HK-2 (cell line): ENCODE measurements at regions not wholly inside any gene's neighbourhood (a gene's known extent, or its start where the extent isn't known, plus 50 kb on each side); places are given as distances from the start of the nearest gene placed in this dataset.
A peak's percentile ranks its signal among the peaks of the same experiment; 100 is the strongest.
"Not testable (repeated sequence)": the region's sequence is repeated elsewhere in the genome, so short reads cannot be mapped to it uniquely, and the experiment has no call there.

Experiments used
- DNase-seq: peaks from one replicate; pipeline ENCODE4 v3.0.0-alpha.2; 2018; ENCODE audit not compliant: unreplicated experiment

DNA sequence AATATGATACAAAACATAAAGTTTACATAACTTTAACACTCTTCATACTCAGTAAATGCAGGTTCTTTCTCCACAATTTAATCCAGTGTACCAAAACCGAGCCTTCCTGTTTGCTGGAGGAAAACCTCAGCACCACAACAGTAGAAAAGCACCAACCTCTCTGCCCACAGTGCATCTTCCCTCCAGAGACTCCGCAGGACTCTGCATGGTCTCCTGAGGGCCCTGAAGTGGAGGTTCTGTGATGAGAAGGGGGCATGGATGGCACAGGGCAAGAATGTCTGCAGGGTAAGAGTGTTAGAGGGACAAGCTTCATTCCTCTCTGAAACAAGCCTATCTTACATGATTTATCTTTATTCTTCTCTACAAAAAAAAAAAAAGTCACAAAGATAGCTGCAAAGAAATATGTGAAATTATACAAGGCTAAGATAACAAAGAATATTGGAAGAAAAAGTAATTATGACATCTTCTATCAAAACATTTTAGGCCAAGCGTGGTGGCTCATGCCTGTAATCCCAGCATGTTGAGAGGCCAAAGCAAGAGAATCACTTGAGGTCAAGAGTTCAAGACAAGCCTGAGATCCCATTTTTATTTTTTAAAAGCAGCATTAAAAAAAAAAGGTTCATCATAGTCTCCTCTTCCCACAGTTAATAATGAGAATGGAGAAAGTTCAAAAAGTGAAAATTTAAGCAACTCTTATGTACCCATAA lies 102.0 kb downstream of the VPREB1 start:
- DNase-seq, result no peak

- DNase-seq, result no peak
Measured at GRCh38 chr22:22348127-22348814, 103.7 kb downstream of the VPREB1 start.

GRCh38 chr22:22348815-22349454 lies 104.3 kb downstream of the VPREB1 start:
- no peak for DNase-seq

- DNase-seq, result no peak
Measured at GRCh38 chr22:22349455-22349836, 104.9 kb downstream of the VPREB1 start.

- DNase-seq, result no peak
Measured at GRCh38 chr22:22351366-22351765, 106.8 kb downstream of the VPREB1 start.

- DNase-seq, result no peak
Measured at GRCh38 chr22:22352371-22352999, 107.9 kb downstream of the VPREB1 start.

GRCh38 chr22:22355096-22355834 lies 110.7 kb downstream of the VPREB1 start:
- no peak for DNase-seq

DNA sequence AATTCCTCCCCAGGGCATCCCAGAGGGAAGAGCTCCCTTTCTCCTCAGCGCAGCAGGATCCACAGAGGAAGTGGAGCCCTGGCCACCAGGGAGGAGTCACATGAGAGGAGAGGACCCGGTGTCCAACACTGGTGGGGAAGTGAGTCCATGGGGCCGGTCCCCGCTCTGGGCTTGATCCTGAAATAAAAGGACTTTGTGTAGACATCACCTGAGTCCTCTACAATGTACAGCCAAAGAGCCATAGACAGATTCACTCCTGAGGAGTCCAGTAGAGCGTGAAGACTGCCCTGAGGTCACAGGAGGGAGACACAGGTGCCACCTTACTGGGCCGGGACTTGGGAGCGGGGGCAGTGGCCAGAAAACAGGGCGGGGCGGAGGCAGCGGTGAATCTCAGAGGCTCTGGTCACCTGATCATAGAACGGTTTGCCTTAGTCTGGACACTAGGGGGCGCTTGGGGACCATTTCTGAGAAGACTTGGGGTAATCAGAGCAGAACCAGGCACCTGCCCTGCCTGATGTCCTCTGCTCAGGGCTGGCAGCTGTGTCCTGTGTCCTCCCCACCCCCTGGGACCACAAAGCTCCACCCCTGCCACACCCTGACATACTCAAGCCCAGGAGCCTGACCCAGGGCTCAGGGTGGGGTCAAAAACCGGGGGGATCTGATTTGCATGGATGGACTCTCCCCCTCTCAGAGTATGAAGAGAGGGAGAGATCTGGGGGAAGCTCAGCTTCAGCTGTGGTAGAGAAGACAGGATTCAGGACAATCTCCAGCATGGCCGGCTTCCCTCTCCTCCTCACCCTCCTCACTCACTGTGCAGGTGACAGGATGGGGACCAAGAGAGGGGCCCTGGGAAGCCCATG lies 112.7 kb downstream of the VPREB1 start:
- DNase-seq, result peak; percentile 78

- no peak for DNase-seq
Measured at GRCh38 chr22:22358152-22358551, 113.6 kb downstream of the VPREB1 start.

- DNase-seq, result no peak
Measured at GRCh38 chr22:22358686-22359085, 114.1 kb downstream of the VPREB1 start.

GRCh38 chr22:22359465-22359864 lies 114.9 kb downstream of the VPREB1 start:
- no peak for DNase-seq

DNA sequence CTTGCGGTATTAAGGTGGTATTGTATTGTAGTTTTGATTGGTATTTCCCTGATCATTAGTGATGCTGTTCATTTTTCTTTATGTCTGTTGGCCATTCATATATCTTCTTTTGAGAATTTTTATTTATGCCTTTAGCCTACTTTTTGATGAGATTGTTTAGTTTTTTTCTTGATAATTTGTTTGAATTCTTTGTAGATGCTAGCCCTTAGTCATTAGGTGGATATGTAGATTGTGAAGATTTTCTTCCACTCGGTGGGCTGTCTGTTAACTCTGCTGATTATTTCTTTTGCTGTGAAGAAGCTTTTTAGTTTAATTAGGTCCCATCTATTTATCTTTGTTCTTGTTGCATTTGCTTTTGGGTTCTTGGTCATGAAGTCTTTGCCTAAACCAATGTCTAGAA lies 115.4 kb downstream of the VPREB1 start:
- no peak for DNase-seq

DNA sequence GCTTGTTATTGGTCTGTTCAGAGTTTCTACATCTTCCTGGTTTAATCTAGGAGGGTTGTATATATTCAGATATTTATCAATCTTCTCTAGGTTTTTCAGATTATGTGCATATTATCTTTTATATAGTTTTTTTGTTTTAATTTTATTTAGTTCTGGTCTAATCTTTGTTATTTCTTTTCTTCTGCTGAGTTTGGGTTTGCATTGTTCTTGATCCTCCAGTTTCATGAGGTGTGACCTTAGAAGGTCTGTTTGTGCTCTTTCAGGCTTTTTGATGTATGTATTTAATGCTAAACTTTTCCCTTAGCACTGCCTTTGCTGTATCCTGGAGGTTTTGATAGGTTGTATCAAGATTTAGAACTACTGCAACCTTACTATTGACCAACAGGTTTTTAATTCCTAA lies 117.7 kb downstream of the VPREB1 start:
- no peak for DNase-seq

GRCh38 chr22:22362936-22363335 lies 118.3 kb downstream of the VPREB1 start:
- DNase-seq, result no peak

DNA sequence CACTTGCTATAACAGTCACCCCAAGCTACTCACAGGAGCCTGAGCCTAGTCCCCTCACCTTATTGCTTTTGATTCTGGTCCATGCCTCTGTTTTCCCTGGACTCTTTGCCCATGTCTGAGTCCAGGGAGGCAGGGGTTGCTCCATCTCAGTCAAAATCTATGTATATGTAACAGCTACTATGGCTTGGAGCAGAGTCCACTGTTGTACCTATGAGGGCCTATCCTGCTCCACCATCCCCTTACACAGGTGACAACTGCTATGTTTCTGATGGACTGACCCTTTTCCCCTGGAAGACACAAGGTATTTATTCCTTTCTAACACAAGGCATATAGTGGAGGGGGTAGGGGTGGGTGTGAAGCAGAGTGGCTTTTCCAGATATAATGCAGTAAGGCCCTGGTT lies 119.6 kb downstream of the VPREB1 start:
- DNase-seq, result no peak

DNA sequence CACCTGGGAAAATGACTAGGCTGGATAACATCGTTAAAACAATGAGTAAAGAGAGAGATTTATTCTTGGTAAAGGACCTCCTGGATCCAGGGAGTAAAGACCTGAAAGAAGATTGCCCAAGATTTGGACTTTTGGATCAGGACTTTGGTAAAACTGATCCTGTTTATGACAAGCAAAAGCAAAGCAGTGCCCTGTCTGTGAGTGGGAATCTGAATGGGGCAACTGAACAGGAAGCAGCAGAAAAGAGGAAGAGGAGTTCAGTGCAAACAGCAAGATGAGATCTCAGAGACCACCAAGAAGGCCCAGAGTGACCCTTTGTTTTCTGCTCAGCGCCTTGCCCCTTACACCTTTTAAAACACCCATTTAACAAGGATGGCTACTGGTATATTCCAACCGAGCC lies 122.0 kb downstream of the VPREB1 start:
- DNase-seq, result no peak

DNA sequence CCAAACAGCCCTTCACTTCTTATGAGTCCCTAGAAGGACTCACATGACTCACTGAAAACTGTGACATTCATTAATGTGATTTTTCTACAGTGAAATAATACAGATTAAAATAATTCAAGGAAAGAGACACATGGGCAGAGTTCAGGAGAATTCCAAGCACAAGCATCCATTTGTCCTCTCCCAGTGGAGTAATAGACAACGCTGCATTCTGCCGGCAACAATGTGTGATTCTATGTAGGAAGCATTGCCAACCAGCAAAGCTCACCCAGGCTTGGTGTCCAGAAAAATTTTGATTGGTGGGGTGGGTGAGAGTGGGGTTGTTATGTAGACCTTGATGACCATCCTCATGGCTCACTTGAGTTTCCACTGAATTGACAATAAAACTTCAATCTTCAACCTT lies 123.9 kb downstream of the VPREB1 start:
- DNase-seq, result no peak

DNA sequence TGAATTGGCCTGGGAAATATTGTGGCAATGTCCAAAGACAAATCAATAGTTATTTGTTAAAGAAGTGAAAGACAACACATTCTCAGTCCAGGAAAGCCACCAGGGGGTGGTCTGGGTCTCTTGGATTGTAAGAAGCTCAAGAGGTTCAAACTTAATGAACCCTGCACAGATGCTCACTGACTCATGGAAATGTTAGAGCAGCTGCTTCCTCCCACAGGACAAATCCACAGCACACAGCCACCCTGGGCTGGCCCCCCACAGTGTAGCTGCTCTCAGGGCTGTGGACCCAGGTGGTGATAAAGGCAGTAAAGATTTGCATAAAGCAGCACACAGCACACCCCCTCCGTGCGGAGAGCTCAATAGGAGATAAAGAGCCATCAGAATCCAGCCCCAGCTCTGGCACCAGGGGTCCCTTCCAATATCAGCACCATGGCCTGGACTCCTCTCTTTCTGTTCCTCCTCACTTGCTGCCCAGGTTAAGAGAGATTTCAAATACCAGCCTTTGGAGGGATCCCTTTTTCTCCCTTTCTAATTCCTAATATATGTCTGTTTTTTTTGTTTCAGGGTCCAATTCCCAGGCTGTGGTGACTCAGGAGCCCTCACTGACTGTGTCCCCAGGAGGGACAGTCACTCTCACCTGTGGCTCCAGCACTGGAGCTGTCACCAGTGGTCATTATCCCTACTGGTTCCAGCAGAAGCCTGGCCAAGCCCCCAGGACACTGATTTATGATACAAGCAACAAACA lies 124.8 kb downstream of the VPREB1 start:
- DNase-seq, result not testable (repeated sequence)

- no peak for DNase-seq
Measured at GRCh38 chr22:22369964-22370270, 125.3 kb downstream of the VPREB1 start.

GRCh38 chr22:22371031-22371541 lies 126.5 kb downstream of the VPREB1 start:
- no peak for DNase-seq
